NAMALWA (cell line): ENCODE measurements at regions not wholly inside any gene's neighbourhood (a gene's known extent, or its start where the extent isn't known, plus 50 kb on each side); places are given as distances from the start of the nearest gene placed in this dataset.
"Not testable (repeated sequence)": the region's sequence is repeated elsewhere in the genome, so short reads cannot be mapped to it uniquely, and the experiment has no call there.

Source experiments
- DNase-seq: peaks from one replicate; pipeline ENCODE4 v3.0.0-alpha.2; 2015; ENCODE audit warnings: low spot score

- no peak for DNase-seq
Observed at GRCh38 chr13:90594681-90595080, 752.8 kb upstream of the MIR17HG start.

- no peak for DNase-seq
Observed at GRCh38 chr13:90605664-90606063, 741.8 kb upstream of the MIR17HG start.

GRCh38 chr13:90606921-90607320, 740.6 kb upstream of the MIR17HG start:
- DNase-seq: not testable (repeated sequence)

- no peak for DNase-seq
Observed at GRCh38 chr13:90612391-90612790, 735.1 kb upstream of the MIR17HG start.

- DNase-seq: no peak
Observed at GRCh38 chr13:90613076-90613795, 734.3 kb upstream of the MIR17HG start.

GRCh38 chr13:90615236-90615635, 732.3 kb upstream of the MIR17HG start:
- no peak for DNase-seq

- DNase-seq: no peak
Observed at GRCh38 chr13:90615767-90616166, 731.7 kb upstream of the MIR17HG start.

GRCh38 chr13:90618133-90618532, 729.4 kb upstream of the MIR17HG start:
- DNase-seq: no peak

GRCh38 chr13:90622541-90622940, 724.9 kb upstream of the MIR17HG start:
- DNase-seq: no peak

GRCh38 chr13:90623318-90624011, 724.0 kb upstream of the MIR17HG start:
- DNase-seq: no peak

GRCh38 chr13:90627813-90628212, 719.7 kb upstream of the MIR17HG start:
- no peak for DNase-seq

- no peak for DNase-seq
Observed at GRCh38 chr13:90628471-90628870, 719.0 kb upstream of the MIR17HG start.

GRCh38 chr13:90630716-90631115, 716.8 kb upstream of the MIR17HG start:
- no peak for DNase-seq

- no peak for DNase-seq
Observed at GRCh38 chr13:90632184-90632583, 715.3 kb upstream of the MIR17HG start.

GRCh38 chr13:90633849-90634248, 713.6 kb upstream of the MIR17HG start:
- DNase-seq: no peak

- DNase-seq: no peak
Observed at GRCh38 chr13:90640976-90641375, 706.5 kb upstream of the MIR17HG start.

- DNase-seq: no peak
Observed at GRCh38 chr13:90641884-90642283, 705.6 kb upstream of the MIR17HG start.

- no peak for DNase-seq
Observed at GRCh38 chr13:90645582-90645981, 701.9 kb upstream of the MIR17HG start.

GRCh38 chr13:90648497-90648896, 699.0 kb upstream of the MIR17HG start:
- no peak for DNase-seq

- DNase-seq: no peak
Observed at GRCh38 chr13:90652036-90652435, 695.5 kb upstream of the MIR17HG start.

GRCh38 chr13:90654970-90655369, 692.5 kb upstream of the MIR17HG start:
- DNase-seq: no peak

- DNase-seq: not testable (repeated sequence)
Observed at GRCh38 chr13:90664200-90664599, 683.3 kb upstream of the MIR17HG start.

GRCh38 chr13:90673746-90674145, 673.7 kb upstream of the MIR17HG start:
- DNase-seq: no peak

- no peak for DNase-seq
Observed at GRCh38 chr13:90675129-90675528, 672.4 kb upstream of the MIR17HG start.
